ENCODE measurements at regions not wholly inside any gene's neighbourhood (a gene's known extent, or its start where the extent isn't known, plus 50 kb on each side); places are given as distances from the start of the nearest gene placed in this dataset.

- TF ChIP-seq EP300 (IDR thresholded peaks at IDR 0.05) (no peak), CTCF (IDR thresholded peaks at IDR 0.05) (no peak)
Observed at GRCh38 chr12:61797266-61797665, 462.9 kb upstream of the USP15 start.
